A549 (cell line): ENCODE measurements at regions not wholly inside any gene's neighbourhood (a gene's known extent, or its start where the extent isn't known, plus 50 kb on each side); places are given as distances from the start of the nearest gene placed in this dataset.

Source experiments
- CEBPB ChIP-seq, 2 experiments: fragments of >200 bp in 1 of 2; sonication (Bioruptor Twin) in 1 of 2; formaldehyde crosslinking in 1 of 2; IDR thresholded peaks; 2 replicates each; pipeline ENCODE4 v1.6.1; 2012 to 2016
- CTCF ChIP-seq: fragments of >200 bp; sonication (Bioruptor Twin); formaldehyde crosslinking; IDR thresholded peaks from 3 replicates; pipeline ENCODE4 v1.5.1; 2016
- ESRRA ChIP-seq: fragments of 150-350 bp; IDR thresholded peaks from 2 replicates; pipeline ENCODE4 v1.6.1; 2014; ENCODE audit warnings: mild to moderate bottlenecking, low read length, borderline replicate concordance
- JUN ChIP-seq, 2 experiments: fragments of >200 bp; sonication (Bioruptor Twin); formaldehyde crosslinking; IDR thresholded peaks; 2 replicates in 1 of 2; 3 replicates in 1 of 2; pipeline ENCODE4 v1.6.1; 2016 to 2017
- KDM1A ChIP-seq: fragments of 200-600 bp; sonication (generic); IDR thresholded peaks from 2 replicates; pipeline ENCODE4 v1.6.1; 2016; ENCODE audit warnings: low read depth, mild to moderate bottlenecking
- KDM5A ChIP-seq: fragments of 200-600 bp; sonication (generic); IDR thresholded peaks from 2 replicates; pipeline ENCODE4 v1.6.1; 2016; ENCODE audit warnings: antibody characterized with exemption, mild to moderate bottlenecking
- MAX ChIP-seq: IDR thresholded peaks from 2 replicates; pipeline ENCODE4 v1.6.1; 2012
- MAZ ChIP-seq: fragments of 150-350 bp; IDR thresholded peaks from 2 replicates; pipeline ENCODE4 v1.6.1; 2014; ENCODE audit warnings: antibody characterized with exemption, low read depth, low read length, borderline replicate concordance
- POLR2A ChIP-seq: IDR thresholded peaks from 2 replicates; pipeline ENCODE4 v1.6.1; 2012; ENCODE audit warnings: mild to moderate bottlenecking, low read length
- POLR2AphosphoS2 ChIP-seq: conservative IDR thresholded peaks from 2 replicates; pipeline ENCODE4 v1.6.1; 2012; ENCODE audit warnings: low read length, improper control_type of control experiment, inconsistent platforms
- RAD21 ChIP-seq, 2 experiments: fragments of >200 bp in 1 of 2; sonication (Bioruptor Twin) in 1 of 2; formaldehyde crosslinking in 1 of 2; IDR thresholded peaks in 1 of 2; conservative IDR thresholded peaks in 1 of 2; 2 replicates in 1 of 2; 3 replicates in 1 of 2; pipeline ENCODE4 v1.6.1; 2012 to 2018; ENCODE audit warnings: inconsistent platforms in 1 of 2
- RARB ChIP-seq: fragments of 250-450 bp; sonication (Bioruptor Pico); IDR thresholded peaks from 2 replicates; pipeline ENCODE4 v1.8.0; 2021; ENCODE audit warnings: mild to moderate bottlenecking, moderate library complexity
- USF2 ChIP-seq: fragments of 450-650 bp; IDR thresholded peaks from 2 replicates; pipeline ENCODE4 v1.6.1; 2014; ENCODE audit warnings: antibody characterized with exemption

- TF ChIP-seq CTCF = no peak
- TF ChIP-seq POLR2A = no peak
- TF ChIP-seq RARB = no peak
- TF ChIP-seq KDM1A = no peak
- no peak for TF ChIP-seq ESRRA
- no peak for TF ChIP-seq KDM5A
- TF ChIP-seq JUN (IDR thresholded peaks at IDR 0.05) = no peak
- TF ChIP-seq USF2 = no peak
- no peak for TF ChIP-seq CEBPB (IDR thresholded peaks at IDR 0.05)
- no peak for TF ChIP-seq POLR2AphosphoS2
- TF ChIP-seq MAZ = no peak
- TF ChIP-seq RAD21 (conservative IDR thresholded peaks at IDR 0.05 in 1 of 2, IDR thresholded peaks at IDR 0.05 in 1 of 2) = no peak
- no peak for TF ChIP-seq MAX
Observed at GRCh38 chr13:31049083-31049482, 112.6 kb downstream of the HSPH1 start.
